Mesenchymal stem cell (in vitro differentiated cells and primary cell): ENCODE measurements at regions not wholly inside any gene's neighbourhood (a gene's known extent, or its start where the extent isn't known, plus 50 kb on each side); places are given as distances from the start of the nearest gene placed in this dataset.
A peak's percentile ranks its signal among the peaks of the same experiment; 100 is the strongest.

Experiments used
- DNase-seq: peaks from one replicate; pipeline ENCODE4 v3.0.0-alpha.2; 2013
- H2AFZ ChIP-seq: one replicate; pipeline ENCODE4 v1.6.1; 2013; ENCODE audit warnings: low read depth, mild to moderate bottlenecking, control low read depth, inconsistent platforms, low read length, moderate library complexity
- H2AK5ac ChIP-seq: 2 replicates; pipeline ENCODE4 v1.6.1; 2013; ENCODE audit warnings: low read length, moderate library complexity, mild to moderate bottlenecking, inconsistent platforms; ENCODE audit not compliant: severe bottlenecking
- H2BK120ac ChIP-seq: one replicate; pipeline ENCODE4 v1.6.1; 2013; ENCODE audit warnings: low read depth, mild to moderate bottlenecking, inconsistent platforms, low read length, moderate library complexity
- H2BK12ac ChIP-seq, 2 experiments: one replicate each; pipeline ENCODE4 v1.6.1; 2013; ENCODE audit warnings: inconsistent platforms in 2 of 2, low read length in 2 of 2, mild to moderate bottlenecking in 2 of 2, moderate library complexity in 2 of 2, control low read depth in 1 of 2
- H2BK15ac ChIP-seq: one replicate; pipeline ENCODE4 v1.6.1; 2013; ENCODE audit warnings: mild to moderate bottlenecking, low read depth, inconsistent platforms; ENCODE audit not compliant: poor library complexity, severe bottlenecking
- H2BK5ac ChIP-seq: 2 replicates; pipeline ENCODE4 v1.6.1; 2013; ENCODE audit warnings: low read depth, mild to moderate bottlenecking, low read length, control low read depth, inconsistent platforms; ENCODE audit not compliant: poor library complexity, severe bottlenecking
- H3K14ac ChIP-seq, 2 experiments: one replicate each; pipeline ENCODE4 v1.6.1; 2013; ENCODE audit warnings: inconsistent platforms in 2 of 2, low read length in 2 of 2, control low read depth in 1 of 2, mild to moderate bottlenecking in 1 of 2, moderate library complexity in 1 of 2
- H3K18ac ChIP-seq, 2 experiments: one replicate each; pipeline ENCODE4 v1.6.1; 2013; ENCODE audit warnings: inconsistent platforms in 2 of 2, low read length in 2 of 2, control low read depth in 1 of 2, low read depth in 1 of 2, mild to moderate bottlenecking in 1 of 2
- H3K23ac ChIP-seq, 2 experiments: one replicate each; pipeline ENCODE4 v1.6.1; 2013; ENCODE audit warnings: inconsistent platforms in 2 of 2, low read length in 2 of 2, mild to moderate bottlenecking in 2 of 2, moderate library complexity in 2 of 2, control low read depth in 1 of 2
- H3K27ac ChIP-seq: 2 replicates; pipeline ENCODE4 v1.5.1; 2013; ENCODE audit warnings: mild to moderate bottlenecking, moderate library complexity, low read length, control low read depth, inconsistent platforms; ENCODE audit not compliant: poor library complexity, severe bottlenecking
- H3K27me3 ChIP-seq, 2 experiments: 2 replicates each; pipeline versions ENCODE4 v1.6.1 to v1.7.0; 2013; ENCODE audit warnings: low read length in 2 of 2, mild to moderate bottlenecking in 2 of 2, moderate library complexity in 2 of 2, control low read depth in 1 of 2, inconsistent platforms in 1 of 2; ENCODE audit not compliant: control insufficient read depth in 1 of 2, insufficient read depth in 1 of 2
- H3K36me3 ChIP-seq, 2 experiments: 2 replicates each; pipeline versions ENCODE4 v1.6.1 to v1.7.0; 2013; ENCODE audit warnings: low read length in 2 of 2, control low read depth in 1 of 2, inconsistent platforms in 1 of 2, low read depth in 1 of 2, mild to moderate bottlenecking in 1 of 2; ENCODE audit not compliant: insufficient read depth in 2 of 2, control insufficient read depth in 1 of 2
- H3K4ac ChIP-seq, 2 experiments: one replicate each; pipeline ENCODE4 v1.6.1; 2013; ENCODE audit warnings: inconsistent platforms in 2 of 2, low read length in 2 of 2, mild to moderate bottlenecking in 2 of 2, moderate library complexity in 2 of 2, control low read depth in 1 of 2, low read depth in 1 of 2
- H3K4me1 ChIP-seq: 2 replicates; pipeline ENCODE4 v1.6.1; 2013; ENCODE audit warnings: low read depth, low read length, control low read depth; ENCODE audit not compliant: control insufficient read depth, insufficient read depth
- H3K4me2 ChIP-seq: 2 replicates; pipeline ENCODE4 v1.6.1; 2013; ENCODE audit warnings: low read length, mild to moderate bottlenecking, inconsistent platforms; ENCODE audit not compliant: poor library complexity, severe bottlenecking
- H3K4me3 ChIP-seq, 2 experiments: 2 replicates each; pipeline versions ENCODE4 v1.5.1 to v1.7.0; 2013; ENCODE audit warnings: low read length in 2 of 2, mild to moderate bottlenecking in 2 of 2, control low read depth in 1 of 2, low read depth in 1 of 2; ENCODE audit not compliant: insufficient read depth in 1 of 2
- H3K79me1 ChIP-seq: replicated peaks from 2 replicates; pipeline ENCODE4 v1.6.1; 2013; ENCODE audit warnings: mild to moderate bottlenecking, control low read depth, low read length, inconsistent platforms; ENCODE audit not compliant: poor library complexity, severe bottlenecking
- H3K9ac ChIP-seq: 2 replicates; pipeline ENCODE4 v1.7.0; 2013; ENCODE audit warnings: mild to moderate bottlenecking, low read length, moderate library complexity
- H3K9me3 ChIP-seq: 2 replicates; pipeline ENCODE4 v1.7.0; 2013; ENCODE audit warnings: mild to moderate bottlenecking, low read length; ENCODE audit not compliant: control insufficient read depth
- H4K8ac ChIP-seq: one replicate; pipeline ENCODE4 v1.6.1; 2013; ENCODE audit warnings: inconsistent platforms, mild to moderate bottlenecking, low read length, moderate library complexity
- H4K91ac ChIP-seq: one replicate; pipeline ENCODE4 v1.6.1; 2013; ENCODE audit warnings: mild to moderate bottlenecking, low read length, inconsistent platforms
- WGBS: methylation state at CpG from one replicate; pipeline ENCODE4 v1.1.7; 2013; ENCODE audit warnings: mixed read lengths; 5-methylcytosine and 5-hydroxymethylcytosine counted together

DNA sequence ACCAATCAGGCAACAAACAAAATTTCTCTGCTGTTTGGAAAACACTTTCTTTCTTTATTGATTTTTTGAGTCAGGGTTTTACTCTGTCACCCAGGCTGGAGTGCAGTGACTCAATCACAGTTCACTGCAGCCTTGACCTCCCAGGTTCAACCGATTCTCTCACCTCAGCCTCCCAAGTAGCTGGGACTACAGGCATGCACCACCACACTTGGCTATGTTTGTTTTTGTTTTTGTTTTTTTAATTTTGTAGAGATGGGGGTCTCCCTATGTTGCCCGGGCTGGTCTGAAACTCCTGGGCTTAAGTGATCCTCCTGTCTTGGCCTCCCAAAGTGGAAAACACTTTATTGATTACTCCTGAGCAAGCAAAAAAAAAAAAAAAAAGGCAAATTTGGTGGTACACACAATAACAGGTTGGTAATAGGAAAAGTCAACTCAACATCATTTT is 276.4 kb downstream of the SOX9 start:
- Histone ChIP-seq H3K14ac (no peak overlapping the region), H2BK12ac (no peak overlapping the region), H2AK5ac (no peak overlapping the region), H3K4me3 (no peak overlapping the region), H2BK15ac (no peak overlapping the region), H2AFZ (no peak overlapping the region), H3K9ac (no peak overlapping the region), H3K27ac (no peak overlapping the region), H4K8ac (no peak overlapping the region), H4K91ac (no peak overlapping the region), H3K79me1 (peaks cover 24% of the 10 kb centered on the region), H2BK5ac (no peak overlapping the region), H3K27me3 (no peaks in the 10 kb centered on the region), H3K23ac (no peak overlapping the region), H3K36me3 (peaks cover 0 to 12% of the 10 kb centered on the region in 2 experiments), H3K4me2 (no peak overlapping the region), H3K18ac (no peak overlapping the region), H3K4me1 (peaks cover 21% of the 10 kb centered on the region), H3K9me3 (no peaks in the 10 kb centered on the region), H2BK120ac (no peak overlapping the region), H3K4ac (no peak overlapping the region)
- whole genome bisulfite sequencing, result no CpG with 5 or more reads among the region's 2 CpGs
- no peak for DNase-seq

DNA sequence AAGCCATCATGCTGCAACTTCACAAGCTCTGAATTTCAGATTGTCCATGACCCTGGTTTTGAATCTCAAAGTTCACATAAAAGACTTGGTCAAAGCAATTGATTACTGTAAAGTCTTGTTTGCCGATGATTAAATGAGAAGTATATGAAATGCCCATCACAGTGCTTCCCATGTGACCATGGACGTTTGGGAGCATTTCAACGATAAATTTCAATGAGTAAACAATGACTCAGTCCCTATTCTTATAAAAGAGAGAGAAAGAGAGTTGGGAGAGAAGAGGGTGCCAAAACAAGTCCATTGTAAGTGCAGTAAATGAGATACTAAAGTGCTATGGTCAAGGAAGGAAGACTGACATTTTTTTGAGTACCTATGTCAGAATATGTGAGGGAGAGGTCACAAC is 276.9 kb downstream of the SOX9 start:
- H3K9me3 ChIP-seq, result no peaks in the 10 kb centered on the region
- no peak overlapping the region for H3K4me3 ChIP-seq
- no peak overlapping the region for H2BK5ac ChIP-seq
- no CpG with 5 or more reads among the region's 3 CpGs for WGBS
- no peak for DNase-seq
- no peak overlapping the region for H2BK12ac ChIP-seq
- H3K27ac ChIP-seq, result no peak overlapping the region
- peaks cover 29% of the 10 kb centered on the region for H3K79me1 ChIP-seq
- H3K36me3 ChIP-seq, result peaks cover 0 to 16% of the 10 kb centered on the region in 2 experiments
- no peak overlapping the region for H3K4me2 ChIP-seq
- H3K18ac ChIP-seq, result no peak overlapping the region
- no peak overlapping the region for H2BK15ac ChIP-seq
- no peak overlapping the region for H3K4ac ChIP-seq
- H3K14ac ChIP-seq, result no peak overlapping the region
- H4K8ac ChIP-seq, result no peak overlapping the region
- H3K9ac ChIP-seq, result no peak overlapping the region
- H2BK120ac ChIP-seq, result peak overlapping the region; percentile 36
- H3K4me1 ChIP-seq, result peaks cover 19% of the 10 kb centered on the region
- H4K91ac ChIP-seq, result no peak overlapping the region
- H2AK5ac ChIP-seq, result no peak overlapping the region
- no peak overlapping the region for H2AFZ ChIP-seq
- no peaks in the 10 kb centered on the region for H3K27me3 ChIP-seq
- H3K23ac ChIP-seq, result no peak overlapping the region

DNA sequence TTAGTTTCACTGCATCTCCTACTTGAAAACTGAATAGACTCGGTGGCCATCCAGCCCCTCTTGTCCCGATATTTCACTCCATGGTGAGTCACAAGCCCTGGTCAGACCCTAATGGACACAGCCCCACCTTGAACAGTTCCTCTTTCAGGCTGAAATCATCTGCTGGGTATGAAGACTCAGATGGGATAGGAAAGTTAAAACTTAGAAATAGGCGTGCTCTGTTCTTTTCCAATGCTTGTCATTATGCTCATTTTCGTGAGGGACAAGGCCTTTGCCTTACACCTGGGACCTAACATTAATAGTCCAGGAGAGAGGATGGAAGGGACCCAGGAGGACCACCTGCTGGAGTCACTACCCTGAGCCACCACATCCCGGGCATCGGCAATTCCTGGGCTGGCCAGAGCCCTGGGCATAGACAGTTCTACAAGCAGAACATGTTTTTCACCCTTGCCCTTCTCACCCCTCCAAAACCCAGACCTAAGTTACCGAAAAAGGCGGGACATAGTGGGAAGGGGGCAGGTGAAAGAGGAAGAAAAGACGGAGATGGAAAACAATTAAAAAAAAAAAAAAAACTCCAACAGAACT is 278.3 kb downstream of the SOX9 start:
- H3K36me3 ChIP-seq, result peaks cover 0 to 21% of the 10 kb centered on the region in 2 experiments
- no peak overlapping the region for H3K4me3 ChIP-seq

DNA sequence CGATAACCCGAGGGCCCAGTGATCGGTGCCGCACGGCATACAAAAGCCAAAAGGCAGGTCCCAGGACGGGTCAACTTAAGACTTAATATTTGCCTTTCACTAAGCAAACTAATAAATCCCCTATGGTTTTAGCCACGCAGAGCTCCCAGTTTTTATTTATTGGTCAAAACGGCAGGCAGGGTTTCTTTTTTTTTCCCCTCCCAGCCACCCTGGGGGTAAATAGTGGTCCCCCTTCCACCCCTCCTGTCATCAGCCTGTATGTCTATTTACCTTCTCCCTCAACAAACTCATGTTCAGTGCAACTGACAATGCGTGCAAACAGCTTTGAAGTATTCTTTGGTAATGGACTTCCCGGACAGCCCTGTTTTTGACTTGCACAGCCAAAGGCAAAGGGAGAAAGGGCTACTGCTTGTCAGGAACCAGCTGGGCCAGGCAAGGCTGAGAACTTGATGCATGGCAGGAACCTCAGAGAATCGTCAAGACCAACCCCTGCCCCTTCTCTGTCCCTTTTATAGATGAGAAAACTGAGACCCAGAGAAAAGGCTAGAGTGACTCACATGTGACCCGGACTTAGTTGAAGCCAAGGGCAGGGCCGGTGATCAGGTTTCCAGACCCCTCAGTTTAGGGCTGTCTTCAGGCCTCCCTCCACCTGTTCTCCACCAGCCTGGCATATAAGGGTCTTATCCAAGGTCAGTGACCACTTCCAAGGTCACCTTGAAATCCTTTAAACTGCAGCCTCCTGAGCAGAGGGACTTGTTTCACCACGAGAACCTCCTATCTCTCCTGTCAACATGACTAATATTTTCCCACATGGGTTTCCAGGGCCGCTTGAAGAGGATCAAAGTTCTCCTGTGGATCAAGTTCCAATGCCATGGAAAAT is 279.0 kb downstream of the SOX9 start:
- WGBS, result 92% methylated on average over 15 of the region's 15 CpGs

More for the DNA sequence above, 278.3 kb downstream of the SOX9 start:
- Histone ChIP-seq H3K14ac (no peak overlapping the region), H3K18ac (no peak overlapping the region), H2BK120ac (no peak overlapping the region), H4K8ac (no peak overlapping the region), H3K27me3 (no peaks in the 10 kb centered on the region), H3K4me2 (no peak overlapping the region), H3K4me1 (peaks cover 9% of the 10 kb centered on the region), H2BK15ac (no peak overlapping the region), H2BK12ac (peak overlapping the region in 1 of 2 experiments; percentile 72), H2AFZ (no peak overlapping the region), H3K27ac (no peak overlapping the region), H2AK5ac (no peak overlapping the region), H2BK5ac (no peak overlapping the region), H3K23ac (no peak overlapping the region), H3K4ac (peak overlapping the region in 1 of 2 experiments; percentile 1), H4K91ac (peak overlapping the region; percentile 14), H3K9me3 (no peaks in the 10 kb centered on the region), H3K9ac (no peak overlapping the region), H3K79me1 (peaks cover 34% of the 10 kb centered on the region)
- DNase-seq, result no peak
- WGBS, result 61% methylated on average over 5 of the region's 9 CpGs

More for the DNA sequence above, 279.0 kb downstream of the SOX9 start:
- Histone ChIP-seq H3K9ac (no peak overlapping the region), H4K91ac (no peak overlapping the region), H3K27me3 (no peaks in the 10 kb centered on the region), H2AFZ (no peak overlapping the region), H3K23ac (no peak overlapping the region), H2BK5ac (no peak overlapping the region), H3K9me3 (no peaks in the 10 kb centered on the region), H2AK5ac (no peak overlapping the region), H3K18ac (no peak overlapping the region), H4K8ac (no peak overlapping the region), H2BK12ac (peak overlapping the region in 1 of 2 experiments; percentile 60), H3K36me3 (peaks cover 0 to 21% of the 10 kb centered on the region in 2 experiments), H3K4ac (no peak overlapping the region), H2BK120ac (no peak overlapping the region), H3K4me1 (peaks cover 6% of the 10 kb centered on the region), H3K79me1 (peaks cover 34% of the 10 kb centered on the region), H3K14ac (no peak overlapping the region), H2BK15ac (no peak overlapping the region), H3K4me3 (no peak overlapping the region), H3K4me2 (no peak overlapping the region), H3K27ac (no peak overlapping the region)
- DNase-seq, result no peak
